D721Med (cell line): ENCODE measurements at regions not wholly inside any gene's neighbourhood (a gene's known extent, or its start where the extent isn't known, plus 50 kb on each side); places are given as distances from the start of the nearest gene placed in this dataset.

Experiments used
- DNase-seq: peaks from one replicate; pipeline ENCODE4 v3.0.0; 2011; ENCODE audit warnings: low spot score; ENCODE audit not compliant: insufficient read length
- FAIRE-seq: peaks from 2 replicates; lab custom pipeline; 2011; peaks lifted over from hg19 to GRCh38; lab: Jason Lieb, UNC
- TF ChIP-seq, protein P1 (sequence below): IDR thresholded peaks from 2 replicates; pipeline ENCODE4 v1.5.1; 2012; ENCODE audit warnings: mild to moderate bottlenecking, control low read depth; ENCODE audit not compliant: insufficient read depth; ENCODE audit errors: missing control alignments

DNA sequence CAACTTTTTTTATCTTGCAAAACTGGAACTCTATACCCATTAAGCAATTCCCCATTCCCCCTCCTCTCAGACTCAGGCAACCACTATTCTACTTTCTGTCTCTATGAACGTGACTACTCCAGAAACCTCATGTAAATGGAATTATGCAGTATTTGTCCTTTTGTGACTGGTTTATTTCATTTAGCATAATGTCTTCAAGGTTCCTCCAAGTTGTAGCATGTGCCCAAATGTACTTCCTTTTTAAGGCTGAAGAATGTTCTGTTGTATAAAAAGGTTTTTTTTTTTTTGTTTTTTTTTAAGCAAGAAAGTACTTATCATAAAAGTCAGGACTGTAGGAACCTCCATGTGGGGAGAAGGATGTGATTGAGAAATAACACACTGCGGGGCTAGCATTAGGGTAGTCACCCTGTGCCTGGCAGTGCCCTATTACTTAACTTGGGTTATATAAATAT lies 145.3 kb upstream of the FOXN2 start:
- no peak for FAIRE-seq
- TF ChIP-seq, protein P1, sequence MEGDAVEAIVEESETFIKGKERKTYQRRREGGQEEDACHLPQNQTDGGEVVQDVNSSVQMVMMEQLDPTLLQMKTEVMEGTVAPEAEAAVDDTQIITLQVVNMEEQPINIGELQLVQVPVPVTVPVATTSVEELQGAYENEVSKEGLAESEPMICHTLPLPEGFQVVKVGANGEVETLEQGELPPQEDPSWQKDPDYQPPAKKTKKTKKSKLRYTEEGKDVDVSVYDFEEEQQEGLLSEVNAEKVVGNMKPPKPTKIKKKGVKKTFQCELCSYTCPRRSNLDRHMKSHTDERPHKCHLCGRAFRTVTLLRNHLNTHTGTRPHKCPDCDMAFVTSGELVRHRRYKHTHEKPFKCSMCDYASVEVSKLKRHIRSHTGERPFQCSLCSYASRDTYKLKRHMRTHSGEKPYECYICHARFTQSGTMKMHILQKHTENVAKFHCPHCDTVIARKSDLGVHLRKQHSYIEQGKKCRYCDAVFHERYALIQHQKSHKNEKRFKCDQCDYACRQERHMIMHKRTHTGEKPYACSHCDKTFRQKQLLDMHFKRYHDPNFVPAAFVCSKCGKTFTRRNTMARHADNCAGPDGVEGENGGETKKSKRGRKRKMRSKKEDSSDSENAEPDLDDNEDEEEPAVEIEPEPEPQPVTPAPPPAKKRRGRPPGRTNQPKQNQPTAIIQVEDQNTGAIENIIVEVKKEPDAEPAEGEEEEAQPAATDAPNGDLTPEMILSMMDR: no peak
- DNase-seq: no peak

DNA sequence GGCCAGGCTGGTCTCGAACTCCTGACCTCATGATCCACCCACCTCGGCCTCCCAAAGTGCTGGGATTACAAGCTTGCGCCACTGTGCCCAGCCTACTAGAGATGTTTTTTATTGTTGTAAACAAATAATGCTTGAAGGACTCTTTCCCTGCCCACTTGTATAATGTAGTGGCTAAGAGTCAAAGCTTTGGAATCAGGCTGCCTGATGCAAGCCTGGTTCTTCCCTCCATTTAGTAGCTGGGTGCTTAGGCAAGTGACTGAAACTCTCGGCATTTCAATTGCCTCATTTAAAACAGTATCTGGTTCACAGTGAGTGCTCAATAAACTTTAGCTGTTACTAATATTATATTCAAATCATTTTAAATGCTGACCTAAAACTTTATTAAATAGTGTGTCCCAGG lies 144.2 kb upstream of the FOXN2 start:
- TF ChIP-seq, protein P1: no peak
- FAIRE-seq (no peak), DNase-seq (no peak)

DNA sequence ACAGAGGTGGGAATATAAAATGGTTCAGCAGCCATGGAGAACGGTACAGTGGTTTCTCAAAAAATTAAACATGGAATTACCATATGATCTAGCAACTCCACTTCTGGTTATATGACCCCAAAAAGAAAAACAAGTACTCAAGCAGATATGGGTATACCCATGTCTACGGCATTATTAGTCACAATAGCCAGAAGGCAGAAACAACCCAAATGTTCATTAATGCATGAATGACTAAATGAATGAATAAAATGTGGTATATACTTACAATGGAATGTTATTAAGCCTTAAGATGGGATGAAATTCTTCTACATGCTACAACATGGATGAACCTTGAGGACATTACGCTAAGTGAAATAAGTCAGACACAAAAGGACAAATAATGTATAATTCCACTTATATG lies 141.3 kb upstream of the FOXN2 start:
- FAIRE-seq: no peak
- TF ChIP-seq, protein P1: no peak
- no peak for DNase-seq

DNA sequence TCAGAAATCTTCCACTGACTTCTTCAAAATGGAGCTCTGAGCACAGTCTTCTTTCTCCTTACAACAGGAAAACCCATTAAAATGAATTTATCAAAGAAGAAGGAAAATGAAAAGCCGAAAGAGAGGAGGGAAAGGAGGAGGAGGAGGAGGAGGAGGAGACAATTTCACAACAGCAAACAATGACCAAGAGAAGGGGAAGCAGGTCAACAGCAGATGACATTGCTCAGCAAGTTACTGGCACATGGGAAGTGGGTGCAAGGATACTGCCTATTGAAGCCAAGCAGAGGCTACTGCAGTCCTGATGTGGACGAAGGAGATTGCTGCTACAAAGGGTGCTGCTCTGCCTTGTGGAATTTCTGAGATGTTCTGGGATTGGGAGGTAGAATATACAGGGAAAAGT lies 140.0 kb upstream of the FOXN2 start:
- TF ChIP-seq, protein P1: no peak
- DNase-seq: no peak
- FAIRE-seq: no peak

DNA sequence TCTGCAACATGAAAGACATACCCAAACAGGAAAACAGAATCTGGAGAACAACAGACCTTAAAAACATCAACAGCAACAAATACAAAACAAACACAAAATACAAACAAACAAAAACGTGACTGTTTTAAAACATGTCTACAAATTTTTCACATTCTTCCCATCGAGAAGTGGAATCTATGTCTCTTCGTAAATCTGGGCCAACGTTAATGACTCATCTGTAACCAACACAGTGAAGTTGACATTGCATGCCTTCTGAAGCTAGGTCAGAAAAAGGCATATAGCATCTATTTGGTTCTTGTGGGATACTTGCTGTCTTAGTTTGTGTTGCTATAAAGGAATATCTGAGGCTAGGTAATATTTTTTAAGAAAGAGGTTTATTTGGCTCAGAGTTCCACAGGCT lies 139.2 kb upstream of the FOXN2 start:
- FAIRE-seq (no peak), DNase-seq (no peak)
- TF ChIP-seq, protein P1: no peak

DNA sequence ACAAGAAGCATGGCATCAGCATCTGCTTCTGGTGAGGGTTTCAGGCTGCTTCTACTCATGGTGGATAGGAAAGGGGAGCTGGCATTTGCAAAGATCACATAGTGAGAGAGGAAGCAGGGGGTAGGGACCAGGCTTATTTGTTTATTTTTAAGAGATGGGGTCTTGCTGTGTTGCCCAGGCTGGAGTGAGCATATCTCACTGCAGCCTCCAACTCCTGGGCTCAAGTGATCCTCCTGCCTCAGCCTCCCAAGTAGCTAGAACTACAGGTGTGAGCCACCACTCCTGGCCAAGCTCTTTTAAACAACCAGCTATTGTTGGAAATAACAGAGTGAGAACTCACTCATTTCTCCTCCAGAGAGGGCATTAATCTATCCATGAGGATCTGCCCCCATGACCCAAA lies 138.8 kb upstream of the FOXN2 start:
- TF ChIP-seq, protein P1: no peak
- DNase-seq (no peak), FAIRE-seq (no peak)

DNA sequence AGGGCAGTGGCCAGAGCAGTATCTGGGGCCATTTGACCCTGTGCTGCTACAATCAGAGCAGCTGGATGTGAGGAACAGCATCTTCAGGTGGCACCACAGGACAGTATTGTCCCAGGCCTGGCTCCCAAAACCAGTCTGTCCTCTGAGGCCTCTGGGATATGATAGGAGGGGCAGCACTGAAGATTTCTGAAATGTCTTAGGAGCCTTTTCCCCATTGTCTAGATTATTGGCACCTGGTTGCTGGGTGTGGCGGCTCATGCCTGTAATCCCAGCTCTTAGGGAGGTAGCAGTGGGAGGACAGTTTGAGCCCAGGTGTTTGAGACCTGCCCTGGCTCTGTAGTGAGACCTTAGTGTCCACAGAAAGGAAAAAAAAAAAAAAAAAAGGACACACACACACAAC lies 137.6 kb upstream of the FOXN2 start:
- FAIRE-seq (no peak), DNase-seq (no peak)
- TF ChIP-seq, protein P1: no peak
